SIG-M5 treated with dmso at 0.1 percent for 504 hours (cell line): ENCODE measurements at regions not wholly inside any gene's neighbourhood (a gene's known extent, or its start where the extent isn't known, plus 50 kb on each side); places are given as distances from the start of the nearest gene placed in this dataset.
"Not testable (repeated sequence)": the region's sequence is repeated elsewhere in the genome, so short reads cannot be mapped to it uniquely, and the experiment has no call there.

Source experiments
- DNase-seq: peaks from one replicate; lab custom pipeline; 2025; ENCODE audit not compliant: unreplicated experiment; lab: John Stamatoyannopoulos, UW

GRCh38 chr1:232179896-232180778, 449.8 kb downstream of the SIPA1L2 start:
- DNase-seq, result no peak

- DNase-seq, result no peak
These were observed 451.7 kb downstream of the SIPA1L2 start for GRCh38 chr1:232178191-232178590.

- no peak for DNase-seq
These were observed 452.5 kb downstream of the SIPA1L2 start for GRCh38 chr1:232177438-232177837.

- DNase-seq, result no peak
These were observed 453.7 kb downstream of the SIPA1L2 start for GRCh38 chr1:232176222-232176621.

GRCh38 chr1:232174306-232174705, 455.6 kb downstream of the SIPA1L2 start:
- DNase-seq, result no peak

- no peak for DNase-seq
These were observed 457.4 kb downstream of the SIPA1L2 start for GRCh38 chr1:232172563-232172962.

- DNase-seq, result no peak
These were observed 459.0 kb downstream of the SIPA1L2 start for GRCh38 chr1:232170909-232171308.

GRCh38 chr1:232169436-232169835, 460.5 kb downstream of the SIPA1L2 start:
- DNase-seq, result no peak

- DNase-seq, result no peak
These were observed 461.4 kb downstream of the SIPA1L2 start for GRCh38 chr1:232168508-232168907.

- no peak for DNase-seq
These were observed 463.0 kb downstream of the SIPA1L2 start for GRCh38 chr1:232166942-232167341.

- no peak for DNase-seq
These were observed 465.6 kb downstream of the SIPA1L2 start for GRCh38 chr1:232164078-232164963.

- DNase-seq, result no peak
These were observed 466.4 kb downstream of the SIPA1L2 start for GRCh38 chr1:232163533-232163932.

- no peak for DNase-seq
These were observed 467.9 kb downstream of the SIPA1L2 start for GRCh38 chr1:232162001-232162400.

- not testable (repeated sequence) for DNase-seq
These were observed 471.4 kb downstream of the SIPA1L2 start for GRCh38 chr1:232158558-232158957.

- DNase-seq, result not testable (repeated sequence)
These were observed 473.9 kb downstream of the SIPA1L2 start for GRCh38 chr1:232156070-232156469.

- no peak for DNase-seq
These were observed 476.3 kb downstream of the SIPA1L2 start for GRCh38 chr1:232153652-232154051.

GRCh38 chr1:232150770-232151548, 479.0 kb downstream of the SIPA1L2 start:
- DNase-seq, result no peak

- no peak for DNase-seq
These were observed 480.4 kb downstream of the SIPA1L2 start for GRCh38 chr1:232149287-232150201.

- DNase-seq, result no peak
These were observed 482.7 kb downstream of the SIPA1L2 start for GRCh38 chr1:232147215-232147614.

- DNase-seq, result no peak
These were observed 483.4 kb downstream of the SIPA1L2 start for GRCh38 chr1:232146514-232146913.
